Tibial nerve (tissue), 4 donors: ENCODE measurements at regions not wholly inside any gene's neighbourhood (a gene's known extent, or its start where the extent isn't known, plus 50 kb on each side); places are given as distances from the start of the nearest gene placed in this dataset.

Experiments
- CTCF ChIP-seq, 5 experiments: fragments of 200-600 bp in 3 of 5; fragments of 450-650 bp in 2 of 5; sonication (generic) in 3 of 5; IDR thresholded peaks; one replicate each; pipeline ENCODE4 v1.5.1; 2016 to 2019; ENCODE audit warnings: antibody characterized with exemption in 5 of 5, mild to moderate bottlenecking in 3 of 5, moderate library complexity in 2 of 5
- EP300 ChIP-seq, 2 donors: sonication (generic); formaldehyde crosslinking; IDR thresholded peaks; one replicate each; pipeline ENCODE4 v1.6.1; 2017; ENCODE audit warnings: antibody characterized with exemption in 2 of 2, mild to moderate bottlenecking in 1 of 2
- POLR2A ChIP-seq, 2 donors: fragments of 450-650 bp; IDR thresholded peaks; one replicate each; pipeline ENCODE4 v1.6.1; 2017; ENCODE audit warnings: antibody characterized with exemption in 2 of 2, mild to moderate bottlenecking in 2 of 2, moderate library complexity in 2 of 2

- no peak for TF ChIP-seq CTCF (IDR thresholded peaks at IDR 0.05)
- TF ChIP-seq POLR2A (IDR thresholded peaks at IDR 0.05), result no peak
- TF ChIP-seq EP300 (IDR thresholded peaks at IDR 0.05), result no peak
Measured at GRCh38 chr6:19205076-19205475, 632.1 kb upstream of the ID4 start.
